ENCODE measurements at regions not wholly inside any gene's neighbourhood (a gene's known extent, or its start where the extent isn't known, plus 50 kb on each side); places are given as distances from the start of the nearest gene placed in this dataset.

DNA sequence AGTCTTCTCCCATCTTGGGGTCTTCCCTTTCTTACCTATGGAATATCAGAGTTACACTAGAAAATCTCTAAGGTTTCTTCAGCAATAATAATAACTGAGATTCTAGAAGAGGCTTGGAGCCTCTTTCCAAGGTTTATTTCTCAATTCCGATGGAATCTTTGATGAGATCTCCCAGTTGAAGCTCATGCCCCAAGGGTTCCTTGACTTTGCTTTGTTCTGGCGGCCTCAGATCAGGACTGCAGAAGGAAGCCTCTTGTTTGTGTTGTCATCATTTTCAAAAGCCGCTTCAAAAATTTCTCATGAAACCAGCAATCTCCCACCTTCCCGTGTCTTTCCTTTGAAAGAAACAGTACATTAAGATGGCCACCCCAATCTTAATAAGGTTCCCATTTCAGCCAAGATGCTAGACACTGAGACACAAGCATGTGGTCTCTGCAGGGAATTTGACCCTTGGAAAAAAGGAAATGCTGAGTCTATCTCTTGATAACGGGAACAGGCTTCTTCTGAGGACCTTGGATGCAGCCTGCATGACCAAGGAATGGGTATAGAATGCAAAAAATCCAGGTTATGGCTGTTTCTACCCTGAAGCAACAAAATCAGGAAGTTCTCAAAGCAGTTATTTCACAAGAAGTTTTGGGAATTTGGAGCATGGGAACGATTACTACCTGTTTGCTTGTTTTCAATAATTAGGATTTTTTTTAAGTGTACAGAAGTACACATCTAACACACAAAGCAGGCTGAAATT is 141.6 kb downstream of the CD24 start:
- TF ChIP-seq, protein P1, sequence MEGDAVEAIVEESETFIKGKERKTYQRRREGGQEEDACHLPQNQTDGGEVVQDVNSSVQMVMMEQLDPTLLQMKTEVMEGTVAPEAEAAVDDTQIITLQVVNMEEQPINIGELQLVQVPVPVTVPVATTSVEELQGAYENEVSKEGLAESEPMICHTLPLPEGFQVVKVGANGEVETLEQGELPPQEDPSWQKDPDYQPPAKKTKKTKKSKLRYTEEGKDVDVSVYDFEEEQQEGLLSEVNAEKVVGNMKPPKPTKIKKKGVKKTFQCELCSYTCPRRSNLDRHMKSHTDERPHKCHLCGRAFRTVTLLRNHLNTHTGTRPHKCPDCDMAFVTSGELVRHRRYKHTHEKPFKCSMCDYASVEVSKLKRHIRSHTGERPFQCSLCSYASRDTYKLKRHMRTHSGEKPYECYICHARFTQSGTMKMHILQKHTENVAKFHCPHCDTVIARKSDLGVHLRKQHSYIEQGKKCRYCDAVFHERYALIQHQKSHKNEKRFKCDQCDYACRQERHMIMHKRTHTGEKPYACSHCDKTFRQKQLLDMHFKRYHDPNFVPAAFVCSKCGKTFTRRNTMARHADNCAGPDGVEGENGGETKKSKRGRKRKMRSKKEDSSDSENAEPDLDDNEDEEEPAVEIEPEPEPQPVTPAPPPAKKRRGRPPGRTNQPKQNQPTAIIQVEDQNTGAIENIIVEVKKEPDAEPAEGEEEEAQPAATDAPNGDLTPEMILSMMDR (IDR thresholded peaks at IDR 0.05; ENCODE audit: low read depth, low read length) = no peak
- no peak for TF ChIP-seq EZH2phosphoT487 (IDR thresholded peaks at IDR 0.05; ENCODE audit: low read depth)
